ENCODE measurements at regions not wholly inside any gene's neighbourhood (a gene's known extent, or its start where the extent isn't known, plus 50 kb on each side); places are given as distances from the start of the nearest gene placed in this dataset.

GRCh38 chr10:120705309-120705708 is 145.9 kb upstream of the WDR11 start:
- DNase-seq (ENCODE audit: low read depth) = no peak

GRCh38 chr10:120710076-120710475 is 141.1 kb upstream of the WDR11 start:
- DNase-seq (ENCODE audit: low read depth) = no peak

- no peak for DNase-seq (ENCODE audit: low read depth)
These were observed 139.3 kb upstream of the WDR11 start for GRCh38 chr10:120711860-120712259.

GRCh38 chr10:120713573-120714205 is 137.5 kb upstream of the WDR11 start:
- DNase-seq (ENCODE audit: low read depth) = no peak

GRCh38 chr10:120715171-120715570 is 136.0 kb upstream of the WDR11 start:
- no peak for DNase-seq (ENCODE audit: low read depth)

- no peak for DNase-seq (ENCODE audit: low read depth)
These were observed 131.8 kb upstream of the WDR11 start for GRCh38 chr10:120719333-120719732.

GRCh38 chr10:120727001-120727400 is 124.2 kb upstream of the WDR11 start:
- no peak for DNase-seq (ENCODE audit: low read depth)

GRCh38 chr10:120729547-120729946 is 121.6 kb upstream of the WDR11 start:
- DNase-seq (ENCODE audit: low read depth) = no peak

GRCh38 chr10:120732067-120732466 is 119.1 kb upstream of the WDR11 start:
- DNase-seq (ENCODE audit: low read depth) = no peak

GRCh38 chr10:120732643-120733313 is 118.4 kb upstream of the WDR11 start:
- DNase-seq (ENCODE audit: low read depth) = no peak

- no peak for DNase-seq (ENCODE audit: low read depth)
These were observed 116.6 kb upstream of the WDR11 start for GRCh38 chr10:120734483-120735078.

GRCh38 chr10:120735315-120735714 is 115.8 kb upstream of the WDR11 start:
- no peak for DNase-seq (ENCODE audit: low read depth)

GRCh38 chr10:120735773-120736371 is 115.3 kb upstream of the WDR11 start:
- DNase-seq (ENCODE audit: low read depth) = no peak

GRCh38 chr10:120736377-120736776 is 114.8 kb upstream of the WDR11 start:
- no peak for DNase-seq (ENCODE audit: low read depth)

GRCh38 chr10:120738658-120739057 is 112.5 kb upstream of the WDR11 start:
- no peak for DNase-seq (ENCODE audit: low read depth)

GRCh38 chr10:120741396-120741795 is 109.8 kb upstream of the WDR11 start:
- DNase-seq (ENCODE audit: low read depth) = no peak

GRCh38 chr10:120742373-120742772 is 108.8 kb upstream of the WDR11 start:
- DNase-seq (ENCODE audit: low read depth) = no peak

GRCh38 chr10:120744040-120744439 is 107.1 kb upstream of the WDR11 start:
- no peak for DNase-seq (ENCODE audit: low read depth)

- DNase-seq (ENCODE audit: low read depth) = no peak
These were observed 105.0 kb upstream of the WDR11 start for GRCh38 chr10:120746001-120746777.

- DNase-seq (ENCODE audit: low read depth) = no peak
These were observed 102.6 kb upstream of the WDR11 start for GRCh38 chr10:120748519-120748918.

- no peak for DNase-seq (ENCODE audit: low read depth)
These were observed 102.1 kb upstream of the WDR11 start for GRCh38 chr10:120749072-120749471.

- no peak for DNase-seq (ENCODE audit: low read depth)
These were observed 101.2 kb upstream of the WDR11 start for GRCh38 chr10:120749856-120750566.

All from GM04503 (cell line).